Thyroid gland (tissue), 4 donors: ENCODE measurements at regions not wholly inside any gene's neighbourhood (a gene's known extent, or its start where the extent isn't known, plus 50 kb on each side); places are given as distances from the start of the nearest gene placed in this dataset.

Source experiments
- DNase-seq, 2 donors: peaks; one replicate each; pipeline ENCODE4 v3.0.0-alpha.2; 2019
- H3K27ac ChIP-seq, 3 donors: fragments of 200-600 bp; sonication (generic); 1 replicate in 2 of 3; 2 replicates in 1 of 3; pipeline ENCODE4 v1.5.1; 2016 to 2019; ENCODE audit warnings: mild to moderate bottlenecking in 1 of 3, moderate library complexity in 1 of 3
- H3K27me3 ChIP-seq: fragments of 200-600 bp; sonication (generic); one replicate; pipeline ENCODE4 v1.5.1; 2019
- H3K36me3 ChIP-seq, 2 donors: fragments of 200-600 bp; sonication (generic); one replicate each; pipeline ENCODE4 v1.5.1; 2016 to 2019
- H3K4me1 ChIP-seq, 2 donors: fragments of 200-600 bp; sonication (generic); one replicate each; pipeline ENCODE4 v1.5.1; 2017 to 2019
- H3K4me3 ChIP-seq, 3 donors: fragments of 200-600 bp; sonication (generic); replicated peaks in 1 of 3; 1 replicate in 2 of 3; 2 replicates in 1 of 3; pipeline ENCODE4 v1.5.1; 2016; ENCODE audit warnings: mild to moderate bottlenecking in 1 of 3
- H3K9me3 ChIP-seq: fragments of 200-600 bp; sonication (generic); one replicate; pipeline ENCODE4 v1.5.1; 2017
- CTCF ChIP-seq, 6 experiments: fragments of 200-600 bp in 3 of 6; fragments of 450-650 bp in 3 of 6; sonication (generic) in 3 of 6; IDR thresholded peaks; one replicate each; pipeline ENCODE4 v1.5.1; 2016 to 2019; ENCODE audit warnings: antibody characterized with exemption in 6 of 6, mild to moderate bottlenecking in 2 of 6, inconsistent platforms in 1 of 6, moderate library complexity in 1 of 6
- POLR2A ChIP-seq, 2 donors: fragments of 450-650 bp; IDR thresholded peaks; one replicate each; pipeline ENCODE4 v1.6.1; 2017; ENCODE audit warnings: antibody characterized with exemption in 2 of 2, mild to moderate bottlenecking in 2 of 2, moderate library complexity in 1 of 2
- WGBS, 2 donors: methylation state at CpG; one replicate each; pipeline ENCODE4 v1.1.5; 2017; 5-methylcytosine and 5-hydroxymethylcytosine counted together
- intact Hi-C: fragments of 100-400 bp; cut with DNase I; formaldehyde crosslinking; loops from one replicate; pipeline ENCODE4 v1.15.1; 2023

- Histone ChIP-seq H3K4me3 (no peak overlapping the region), H3K36me3 (no peaks in the 10 kb centered on the region), H3K9me3 (no peaks in the 10 kb centered on the region), H3K27ac (no peak overlapping the region), H3K27me3 (no peaks in the 10 kb centered on the region), H3K4me1 (no peaks in the 10 kb centered on the region)
- no peak for DNase-seq
- 74 to 75% methylated on average over 4 of the region's 4 CpGs for WGBS, 2 donors
- intact Hi-C loops = no loop called here
- TF ChIP-seq POLR2A (IDR thresholded peaks at IDR 0.05) = no peak
- TF ChIP-seq CTCF (IDR thresholded peaks at IDR 0.05) = no peak
Measured at GRCh38 chr4:166335256-166335938, 462.4 kb downstream of the TLL1 start.

GRCh38 chr4:166341992-166342391, 469.0 kb downstream of the TLL1 start:
- no peaks in the 10 kb centered on the region for H3K36me3 ChIP-seq
- no peaks in the 10 kb centered on the region for H3K27me3 ChIP-seq
- WGBS, 2 donors = 90 to 94% methylated on average over 4 of the region's 4 CpGs
- intact Hi-C loops = no loop called here
- no peaks in the 10 kb centered on the region for H3K9me3 ChIP-seq
- H3K4me1 ChIP-seq = no peaks in the 10 kb centered on the region
- no peak for TF ChIP-seq POLR2A (IDR thresholded peaks at IDR 0.05)
- no peak overlapping the region for H3K4me3 ChIP-seq
- DNase-seq = no peak
- no peak overlapping the region for H3K27ac ChIP-seq

GRCh38 chr4:166363198-166363597, 490.2 kb downstream of the TLL1 start:
- TF ChIP-seq POLR2A (IDR thresholded peaks at IDR 0.05) = no peak
- no peak for TF ChIP-seq CTCF (IDR thresholded peaks at IDR 0.05)
- no peaks in the 10 kb centered on the region for H3K4me1 ChIP-seq
- H3K27me3 ChIP-seq = no peaks in the 10 kb centered on the region
- 77 to 83% methylated on average over 2 of the region's 2 CpGs for WGBS, 2 donors
- H3K36me3 ChIP-seq = no peaks in the 10 kb centered on the region
- no peak overlapping the region for H3K27ac ChIP-seq
- H3K9me3 ChIP-seq = no peaks in the 10 kb centered on the region
- no peak for DNase-seq
- intact Hi-C loops = no loop called here
- no peak overlapping the region for H3K4me3 ChIP-seq

GRCh38 chr4:166366012-166366411, 493.0 kb downstream of the TLL1 start:
- Histone ChIP-seq H3K36me3 (no peaks in the 10 kb centered on the region), H3K4me1 (no peaks in the 10 kb centered on the region), H3K27ac (no peak overlapping the region), H3K4me3 (no peak overlapping the region), H3K27me3 (no peaks in the 10 kb centered on the region), H3K9me3 (no peaks in the 10 kb centered on the region)
- 74 to 75% methylated on average over 3 of the region's 3 CpGs for WGBS, 2 donors
- TF ChIP-seq POLR2A (IDR thresholded peaks at IDR 0.05) (no peak), CTCF (IDR thresholded peaks at IDR 0.05) (no peak)
- intact Hi-C loops = no loop called here
- DNase-seq = no peak

GRCh38 chr4:166377578-166377977, 504.5 kb downstream of the TLL1 start:
- 50 to 100% methylated on average over 1 of the region's 1 CpG for WGBS, 2 donors
- DNase-seq = no peak
- no peaks in the 10 kb centered on the region for H3K27me3 ChIP-seq
- no peak for TF ChIP-seq CTCF (IDR thresholded peaks at IDR 0.05)
- no peak for TF ChIP-seq POLR2A (IDR thresholded peaks at IDR 0.05)
- no peaks in the 10 kb centered on the region for H3K9me3 ChIP-seq
- H3K36me3 ChIP-seq = no peaks in the 10 kb centered on the region
- no peaks in the 10 kb centered on the region for H3K4me1 ChIP-seq
- H3K4me3 ChIP-seq = no peak overlapping the region
- no peak overlapping the region for H3K27ac ChIP-seq
- intact Hi-C loops = no loop called here
